CD14-positive monocyte (primary cell): ENCODE measurements at regions not wholly inside any gene's neighbourhood (a gene's known extent, or its start where the extent isn't known, plus 50 kb on each side); places are given as distances from the start of the nearest gene placed in this dataset.
"Not testable (repeated sequence)": the region's sequence is repeated elsewhere in the genome, so short reads cannot be mapped to it uniquely, and the experiment has no call there.

ENCODE experiments used
- DNase-seq, 3 donors: peaks; one replicate each; pipeline ENCODE4 v3.0.0-alpha.2; 2011 to 2022
- H2AFZ ChIP-seq: 2 replicates; pipeline ENCODE4 v1.6.0; 2012; ENCODE audit warnings: mild to moderate bottlenecking, low read depth, low read length, inconsistent platforms; ENCODE audit not compliant: insufficient read depth, poor library complexity, severe bottlenecking
- H3K27ac ChIP-seq, 2 donors: 1 replicate in 1 of 2; 2 replicates in 1 of 2; pipeline ENCODE4 v1.5.1; 2012 to 2013; ENCODE audit warnings: low read length in 2 of 2, control low read depth in 1 of 2, inconsistent platforms in 1 of 2, low read depth in 1 of 2, mild to moderate bottlenecking in 1 of 2
- H3K27me3 ChIP-seq, 2 donors: one replicate each; pipeline versions ENCODE4 v1.6.0 to v1.6.1; 2011 to 2013; ENCODE audit warnings: low read length in 2 of 2; ENCODE audit not compliant: control insufficient read depth in 2 of 2, insufficient read depth in 2 of 2
- H3K36me3 ChIP-seq, 2 donors: replicated peaks in 1 of 2; 1 replicate in 1 of 2; 2 replicates in 1 of 2; pipeline versions ENCODE4 v1.5.1 to v1.6.1; 2012 to 2013; ENCODE audit warnings: low read length in 2 of 2, control low read depth in 1 of 2, inconsistent platforms in 1 of 2, mild to moderate bottlenecking in 1 of 2; ENCODE audit not compliant: insufficient read depth in 2 of 2, control insufficient read depth in 1 of 2
- H3K4me1 ChIP-seq, 2 donors: 1 replicate in 1 of 2; 2 replicates in 1 of 2; pipeline versions ENCODE4 v1.5.1 to v1.6.1; 2012 to 2013; ENCODE audit warnings: low read length in 2 of 2, control low read depth in 1 of 2, inconsistent platforms in 1 of 2, mild to moderate bottlenecking in 1 of 2, moderate library complexity in 1 of 2; ENCODE audit not compliant: insufficient read depth in 2 of 2, control insufficient read depth in 1 of 2
- H3K4me2 ChIP-seq: replicated peaks from 2 replicates; pipeline ENCODE3; 2012; ENCODE audit warnings: low read length, moderate library complexity, mild to moderate bottlenecking; ENCODE audit not compliant: poor library complexity, severe bottlenecking; ENCODE audit errors: extremely low read depth
- H3K4me3 ChIP-seq, 3 experiments: fragments of 200-600 bp in 1 of 3; sonication (generic) in 1 of 3; replicated peaks in 1 of 3; 1 replicate in 2 of 3; 2 replicates in 1 of 3; pipeline ENCODE4 v1.5.1; 2011 to 2013; ENCODE audit warnings: low read length in 3 of 3, mild to moderate bottlenecking in 3 of 3, control low read depth in 2 of 3, low read depth in 2 of 3, inconsistent platforms in 1 of 3, moderate library complexity in 1 of 3
- H3K79me2 ChIP-seq: 2 replicates; pipeline ENCODE4 v1.6.0; 2012; ENCODE audit warnings: mild to moderate bottlenecking, control low read depth, inconsistent platforms, low read length, moderate library complexity; ENCODE audit not compliant: insufficient read depth
- H3K9ac ChIP-seq: 2 replicates; pipeline ENCODE4 v1.6.0; 2017; ENCODE audit warnings: low read length, mild to moderate bottlenecking; ENCODE audit not compliant: insufficient read depth, poor library complexity, severe bottlenecking
- H3K9me3 ChIP-seq, 2 donors: replicated peaks in 1 of 2; 1 replicate in 1 of 2; 2 replicates in 1 of 2; pipeline versions ENCODE4 v1.5.1 to v1.6.1; 2012 to 2013; ENCODE audit warnings: low read length in 2 of 2, control low read depth in 1 of 2; ENCODE audit not compliant: control insufficient read depth in 1 of 2, insufficient read depth in 1 of 2
- H4K20me1 ChIP-seq: 2 replicates; pipeline ENCODE4 v1.6.0; 2012; ENCODE audit warnings: mild to moderate bottlenecking, low read length, control low read depth, moderate library complexity; ENCODE audit not compliant: insufficient read depth
- H3K27ac Mint-ChIP-seq, 7 donors: one replicate each; pipeline ENCODE4 v1.8.0; 2020; ENCODE audit warnings: mild to moderate bottlenecking in 7 of 7, mixed read lengths in 7 of 7, moderate library complexity in 6 of 7, inconsistent platforms in 2 of 7
- H3K27me3 Mint-ChIP-seq, 3 donors: one replicate each; pipeline ENCODE4 v1.8.0; 2021 to 2022; ENCODE audit warnings: low read depth in 3 of 3, mild to moderate bottlenecking in 3 of 3, mixed read lengths in 3 of 3, moderate library complexity in 3 of 3, inconsistent platforms in 1 of 3
- H3K36me3 Mint-ChIP-seq, 2 donors: one replicate each; pipeline ENCODE4 v1.8.0; 2020; ENCODE audit warnings: mixed read lengths in 2 of 2, inconsistent platforms in 1 of 2, mild to moderate bottlenecking in 1 of 2
- H3K4me1 Mint-ChIP-seq: one replicate; pipeline ENCODE4 v1.8.0; 2020; ENCODE audit warnings: mild to moderate bottlenecking, mixed read lengths
- H3K4me3 Mint-ChIP-seq, 2 donors: one replicate each; pipeline ENCODE4 v1.8.0; 2020; ENCODE audit warnings: mild to moderate bottlenecking in 2 of 2, mixed read lengths in 2 of 2, moderate library complexity in 1 of 2
- H3K9me3 Mint-ChIP-seq, 7 donors: one replicate each; pipeline ENCODE4 v1.8.0; 2020 to 2022; ENCODE audit warnings: mixed read lengths in 7 of 7, mild to moderate bottlenecking in 6 of 7, moderate library complexity in 6 of 7, inconsistent platforms in 2 of 7
- WGBS: methylation state at CpG from one replicate; pipeline ENCODE4 v1.1.5; 2013; ENCODE audit warnings: missing lambda C conversion rate; ENCODE audit not compliant: insufficient coverage; 5-methylcytosine and 5-hydroxymethylcytosine counted together
- intact Hi-C, 2 donors: fragments of 100-400 bp; cut with micrococcal nuclease; formaldehyde crosslinking; loops; one replicate each; pipeline versions ENCODE4 v1.15.0 to v1.15.1; 2023
- TF ChIP-seq, protein P1 (sequence below): fragments of 200-600 bp; IDR thresholded peaks from one replicate; pipeline ENCODE4 v1.8.0; 2022; ENCODE audit warnings: antibody characterized with exemption, mild to moderate bottlenecking

DNA sequence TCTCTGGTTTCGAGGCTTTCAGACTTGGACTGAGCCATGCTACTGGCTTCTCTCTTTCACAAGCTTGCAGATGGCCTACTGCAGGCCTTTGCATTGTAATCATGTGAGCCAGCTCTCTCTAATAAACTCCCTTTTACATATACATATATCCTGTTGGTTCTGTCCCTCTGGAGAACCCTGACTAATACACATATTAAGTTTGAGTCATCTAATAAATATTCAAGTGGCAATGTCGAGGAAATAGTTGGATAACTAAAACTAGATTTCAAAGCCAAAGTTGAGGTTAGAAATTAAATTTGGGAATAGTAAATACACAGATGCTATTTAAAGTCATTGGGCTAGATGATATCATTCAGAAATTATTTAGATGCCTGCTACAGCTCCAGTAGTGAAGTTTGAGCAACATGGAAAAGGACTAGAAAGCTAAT lies 1343.4 kb downstream of the GRIK2 start:
- Histone ChIP-seq H3K4me1 (no peaks in the 10 kb centered on the region), H3K9me3 (no peaks in the 10 kb centered on the region), H3K36me3 (no peaks in the 10 kb centered on the region), H2AFZ (no peak overlapping the region), H3K79me2 (no peaks in the 10 kb centered on the region), H4K20me1 (no peaks in the 10 kb centered on the region), H3K27me3 (no peaks in the 10 kb centered on the region), H3K4me2 (no peak overlapping the region), H3K9ac (no peak overlapping the region), H3K27ac (no peak overlapping the region), H3K4me3 (no peak overlapping the region)
- Mint-ChIP-seq H3K27me3 (no peaks in the 10 kb centered on the region), H3K9me3 (no peaks in the 10 kb centered on the region), H3K27ac (no peak overlapping the region), H3K36me3 (no peaks in the 10 kb centered on the region), H3K4me1 (no peaks in the 10 kb centered on the region), H3K4me3 (no peak overlapping the region)
- TF ChIP-seq, protein P1, sequence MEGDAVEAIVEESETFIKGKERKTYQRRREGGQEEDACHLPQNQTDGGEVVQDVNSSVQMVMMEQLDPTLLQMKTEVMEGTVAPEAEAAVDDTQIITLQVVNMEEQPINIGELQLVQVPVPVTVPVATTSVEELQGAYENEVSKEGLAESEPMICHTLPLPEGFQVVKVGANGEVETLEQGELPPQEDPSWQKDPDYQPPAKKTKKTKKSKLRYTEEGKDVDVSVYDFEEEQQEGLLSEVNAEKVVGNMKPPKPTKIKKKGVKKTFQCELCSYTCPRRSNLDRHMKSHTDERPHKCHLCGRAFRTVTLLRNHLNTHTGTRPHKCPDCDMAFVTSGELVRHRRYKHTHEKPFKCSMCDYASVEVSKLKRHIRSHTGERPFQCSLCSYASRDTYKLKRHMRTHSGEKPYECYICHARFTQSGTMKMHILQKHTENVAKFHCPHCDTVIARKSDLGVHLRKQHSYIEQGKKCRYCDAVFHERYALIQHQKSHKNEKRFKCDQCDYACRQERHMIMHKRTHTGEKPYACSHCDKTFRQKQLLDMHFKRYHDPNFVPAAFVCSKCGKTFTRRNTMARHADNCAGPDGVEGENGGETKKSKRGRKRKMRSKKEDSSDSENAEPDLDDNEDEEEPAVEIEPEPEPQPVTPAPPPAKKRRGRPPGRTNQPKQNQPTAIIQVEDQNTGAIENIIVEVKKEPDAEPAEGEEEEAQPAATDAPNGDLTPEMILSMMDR = no peak
- intact Hi-C loops = no loop called here
- 90% methylated on average over 1 of the region's 2 CpGs for WGBS
- no peak for DNase-seq

DNA sequence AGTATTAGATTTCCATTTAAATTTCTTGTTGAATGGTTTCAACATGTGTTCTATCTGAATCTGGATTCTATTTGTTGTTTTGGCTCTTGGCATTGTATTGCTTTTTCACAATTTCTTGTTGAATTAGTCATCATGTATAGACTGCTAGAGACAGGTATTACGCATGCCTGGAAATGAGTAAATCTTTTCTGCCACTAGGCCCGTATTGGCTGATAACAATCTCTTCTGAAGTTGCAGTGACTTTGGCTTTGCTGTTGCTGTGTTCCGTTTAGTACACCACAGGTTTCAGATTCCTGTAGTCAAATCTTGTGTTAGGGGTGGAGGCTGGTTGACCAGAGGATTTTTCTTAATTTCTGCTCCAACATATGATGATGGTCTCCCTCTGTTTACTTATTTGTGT lies 1339.4 kb downstream of the GRIK2 start:
- no peak overlapping the region for H3K4me3 ChIP-seq
- Mint-ChIP-seq H3K36me3 (no peaks in the 10 kb centered on the region), H3K4me1 (no peaks in the 10 kb centered on the region), H3K27ac (no peak overlapping the region), H3K27me3 (no peaks in the 10 kb centered on the region), H3K9me3 (peaks cover 0 to 2% (median 0%) of the 10 kb centered on the region in 7 donors), H3K4me3 (no peak overlapping the region)
- no peak overlapping the region for H2AFZ ChIP-seq
- H4K20me1 ChIP-seq = no peaks in the 10 kb centered on the region
- 44% methylated on average over 2 of the region's 3 CpGs for WGBS
- H3K27me3 ChIP-seq = no peaks in the 10 kb centered on the region
- intact Hi-C loops = no loop called here
- no peak for DNase-seq
- no peaks in the 10 kb centered on the region for H3K79me2 ChIP-seq
- no peaks in the 10 kb centered on the region for H3K9me3 ChIP-seq
- TF ChIP-seq, protein P1 = no peak
- no peaks in the 10 kb centered on the region for H3K4me1 ChIP-seq
- no peak overlapping the region for H3K4me2 ChIP-seq
- no peak overlapping the region for H3K9ac ChIP-seq
- no peaks in the 10 kb centered on the region for H3K36me3 ChIP-seq
- H3K27ac ChIP-seq = no peak overlapping the region

DNA sequence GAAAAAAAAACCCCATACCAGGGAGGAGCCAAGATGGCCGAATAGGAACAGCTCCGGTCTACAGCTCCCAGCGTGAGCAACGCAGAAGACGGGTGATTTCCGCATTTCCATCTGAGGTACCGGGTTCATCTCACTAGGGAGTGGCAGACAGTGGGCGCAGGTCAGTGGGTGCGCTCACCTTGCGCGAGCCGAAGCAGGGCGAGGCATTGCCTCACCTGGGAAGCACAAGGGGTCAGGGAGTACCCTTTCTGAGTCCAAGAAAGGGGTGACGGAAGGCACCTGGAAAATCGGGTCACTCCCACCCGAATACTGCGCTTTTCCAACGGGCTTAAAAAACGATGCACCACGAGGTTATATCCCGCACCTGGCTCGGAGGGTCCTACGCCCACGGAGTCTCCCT lies 1328.6 kb downstream of the GRIK2 start:
- H4K20me1 ChIP-seq, H3K4me2 ChIP-seq, H3K36me3 Mint-ChIP-seq, H3K79me2 ChIP-seq, H3K27me3 ChIP-seq, H3K36me3 ChIP-seq, H3K9ac ChIP-seq, H2AFZ ChIP-seq, H3K4me1 ChIP-seq, H3K4me1 Mint-ChIP-seq, H3K27ac Mint-ChIP-seq, H3K4me3 Mint-ChIP-seq, H3K27ac ChIP-seq, H3K4me3 ChIP-seq, DNase-seq, H3K27me3 Mint-ChIP-seq, H3K9me3 Mint-ChIP-seq, H3K9me3 ChIP-seq, intact Hi-C loops: not testable (repeated sequence)
- WGBS = 94% methylated on average over 24 of the region's 24 CpGs
